ENCODE measurements at regions not wholly inside any gene's neighbourhood (a gene's known extent, or its start where the extent isn't known, plus 50 kb on each side); places are given as distances from the start of the nearest gene placed in this dataset.

DNA sequence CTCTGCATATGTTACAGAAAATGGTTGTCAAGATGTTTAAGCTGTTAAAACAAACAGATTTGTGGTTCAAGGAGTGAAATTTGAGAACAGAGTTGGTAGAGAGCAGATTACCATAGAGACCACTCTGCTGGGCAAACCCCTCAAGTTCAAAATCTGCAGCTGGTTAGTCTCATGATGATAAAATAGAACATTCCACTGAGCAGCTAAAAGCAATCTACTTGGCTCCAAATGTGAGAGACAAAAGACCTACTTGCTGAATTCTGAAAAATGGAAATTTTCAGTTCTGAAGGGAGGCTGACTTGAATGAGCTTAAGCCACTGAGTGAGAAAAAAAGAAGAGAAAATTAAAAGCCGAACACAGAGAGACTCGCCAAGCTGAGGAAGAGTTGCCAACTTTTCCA lies 519.3 kb downstream of the NOVA1 start:
- WGBS, result 39% methylated on average over 2 of the region's 2 CpGs
- no peaks in the 10 kb centered on the region for H3K27me3 ChIP-seq
- no peak overlapping the region for H3K4me3 ChIP-seq
- no peaks in the 10 kb centered on the region for H3K36me3 ChIP-seq
- no peak for DNase-seq (ENCODE audit: extremely low spot score)
- H3K27ac ChIP-seq (replicated peaks in 1 of 4), result no peak overlapping the region
- H3K9me3 ChIP-seq, result no peaks in the 10 kb centered on the region
- intact Hi-C loops (cut with DNase I), result no loop called here
- no peaks in the 10 kb centered on the region for H3K4me1 ChIP-seq
- TF ChIP-seq, protein P1, sequence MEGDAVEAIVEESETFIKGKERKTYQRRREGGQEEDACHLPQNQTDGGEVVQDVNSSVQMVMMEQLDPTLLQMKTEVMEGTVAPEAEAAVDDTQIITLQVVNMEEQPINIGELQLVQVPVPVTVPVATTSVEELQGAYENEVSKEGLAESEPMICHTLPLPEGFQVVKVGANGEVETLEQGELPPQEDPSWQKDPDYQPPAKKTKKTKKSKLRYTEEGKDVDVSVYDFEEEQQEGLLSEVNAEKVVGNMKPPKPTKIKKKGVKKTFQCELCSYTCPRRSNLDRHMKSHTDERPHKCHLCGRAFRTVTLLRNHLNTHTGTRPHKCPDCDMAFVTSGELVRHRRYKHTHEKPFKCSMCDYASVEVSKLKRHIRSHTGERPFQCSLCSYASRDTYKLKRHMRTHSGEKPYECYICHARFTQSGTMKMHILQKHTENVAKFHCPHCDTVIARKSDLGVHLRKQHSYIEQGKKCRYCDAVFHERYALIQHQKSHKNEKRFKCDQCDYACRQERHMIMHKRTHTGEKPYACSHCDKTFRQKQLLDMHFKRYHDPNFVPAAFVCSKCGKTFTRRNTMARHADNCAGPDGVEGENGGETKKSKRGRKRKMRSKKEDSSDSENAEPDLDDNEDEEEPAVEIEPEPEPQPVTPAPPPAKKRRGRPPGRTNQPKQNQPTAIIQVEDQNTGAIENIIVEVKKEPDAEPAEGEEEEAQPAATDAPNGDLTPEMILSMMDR (IDR thresholded peaks at IDR 0.05), result no peak
- TF ChIP-seq EP300 (IDR thresholded peaks at IDR 0.05), result no peak
- TF ChIP-seq POLR2AphosphoS5 (IDR thresholded peaks at IDR 0.05), result no peak
- no peak for TF ChIP-seq POLR2A (IDR thresholded peaks at IDR 0.05; ENCODE audit: low read depth)

DNA sequence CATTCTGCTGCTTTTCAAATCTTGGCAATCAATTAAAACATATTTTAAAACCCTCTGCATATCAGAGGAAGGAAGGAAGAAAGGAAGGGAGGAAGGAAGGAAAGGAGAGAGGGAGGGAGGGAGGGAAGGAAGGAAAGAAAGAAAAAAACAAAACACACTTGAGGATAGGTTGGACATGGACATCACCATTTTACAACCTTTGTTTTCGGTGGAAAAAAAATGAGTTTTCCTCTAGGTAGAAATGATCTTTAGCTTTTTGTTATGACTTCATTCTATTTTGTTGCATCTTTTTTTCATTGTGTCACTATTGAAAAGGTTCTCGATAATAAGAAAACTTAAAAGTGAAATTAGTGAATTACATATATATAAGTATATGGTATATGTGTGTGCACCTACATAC lies 522.9 kb downstream of the NOVA1 start:
- Histone ChIP-seq H3K27me3 (no peaks in the 10 kb centered on the region), H3K36me3 (no peaks in the 10 kb centered on the region), H3K4me1 (no peaks in the 10 kb centered on the region), H3K4me3 (no peak overlapping the region), H3K9me3 (no peaks in the 10 kb centered on the region), H3K27ac (replicated peaks in 1 of 4) (no peak overlapping the region)
- TF ChIP-seq, protein P1 (IDR thresholded peaks at IDR 0.05), result no peak
- no peak for TF ChIP-seq EP300 (IDR thresholded peaks at IDR 0.05)
- no peak for TF ChIP-seq POLR2AphosphoS5 (IDR thresholded peaks at IDR 0.05)
- no peak for TF ChIP-seq POLR2A (IDR thresholded peaks at IDR 0.05; ENCODE audit: low read depth)
- DNase-seq (ENCODE audit: extremely low spot score), result no peak
- 91% methylated on average over 2 of the region's 2 CpGs for WGBS
- intact Hi-C loops (cut with DNase I), result no loop called here

DNA sequence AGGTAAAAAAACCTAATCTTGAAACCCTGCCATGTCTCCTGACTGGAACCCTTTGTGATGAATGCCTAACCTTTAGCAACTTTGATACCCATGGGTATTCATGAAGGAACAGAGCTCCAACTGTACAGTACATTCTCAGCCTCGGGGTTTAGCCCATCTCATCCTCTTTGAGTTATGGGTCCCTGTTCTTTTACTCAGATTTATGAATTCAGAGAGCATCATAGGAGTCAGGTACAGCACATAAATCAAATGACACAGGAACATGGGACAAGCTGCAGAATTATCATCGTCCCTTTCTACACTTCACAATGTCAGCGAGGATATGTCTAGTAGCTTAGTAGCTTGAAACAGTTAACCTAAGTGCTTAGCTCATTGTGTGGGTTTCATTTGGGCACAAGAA lies 527.4 kb downstream of the NOVA1 start:
- WGBS, result 70% methylated on average over 3 of the region's 3 CpGs
- intact Hi-C loops (cut with DNase I), result no loop called here
- no peaks in the 10 kb centered on the region for H3K9me3 ChIP-seq

GRCh38 chr14:26067786-26068459 lies 529.9 kb downstream of the NOVA1 start:
- Histone ChIP-seq H3K36me3 (no peaks in the 10 kb centered on the region), H3K9me3 (no peaks in the 10 kb centered on the region), H3K4me1 (no peaks in the 10 kb centered on the region), H3K4me3 (no peak overlapping the region), H3K27ac (replicated peaks in 1 of 4) (no peak overlapping the region), H3K27me3 (no peaks in the 10 kb centered on the region)
- 87% methylated on average over 3 of the region's 3 CpGs for WGBS
- intact Hi-C loops (cut with DNase I), result no loop called here
- no peak for DNase-seq (ENCODE audit: extremely low spot score)
- TF ChIP-seq EP300 (IDR thresholded peaks at IDR 0.05) (no peak), POLR2AphosphoS5 (IDR thresholded peaks at IDR 0.05) (no peak), POLR2A (IDR thresholded peaks at IDR 0.05; ENCODE audit: low read depth) (no peak)
- TF ChIP-seq, protein P1 (IDR thresholded peaks at IDR 0.05), result no peak

More for the DNA sequence above, 527.4 kb downstream of the NOVA1 start:
- Histone ChIP-seq H3K4me3 (no peak overlapping the region), H3K36me3 (no peaks in the 10 kb centered on the region), H3K4me1 (no peaks in the 10 kb centered on the region), H3K27me3 (no peaks in the 10 kb centered on the region), H3K27ac (replicated peaks in 1 of 4) (no peak overlapping the region)
- TF ChIP-seq, protein P1 (IDR thresholded peaks at IDR 0.05), result no peak
- TF ChIP-seq POLR2A (IDR thresholded peaks at IDR 0.05; ENCODE audit: low read depth), result no peak
- TF ChIP-seq EP300 (IDR thresholded peaks at IDR 0.05), result no peak
- no peak for TF ChIP-seq POLR2AphosphoS5 (IDR thresholded peaks at IDR 0.05)
- DNase-seq (ENCODE audit: extremely low spot score), result no peak

DNA sequence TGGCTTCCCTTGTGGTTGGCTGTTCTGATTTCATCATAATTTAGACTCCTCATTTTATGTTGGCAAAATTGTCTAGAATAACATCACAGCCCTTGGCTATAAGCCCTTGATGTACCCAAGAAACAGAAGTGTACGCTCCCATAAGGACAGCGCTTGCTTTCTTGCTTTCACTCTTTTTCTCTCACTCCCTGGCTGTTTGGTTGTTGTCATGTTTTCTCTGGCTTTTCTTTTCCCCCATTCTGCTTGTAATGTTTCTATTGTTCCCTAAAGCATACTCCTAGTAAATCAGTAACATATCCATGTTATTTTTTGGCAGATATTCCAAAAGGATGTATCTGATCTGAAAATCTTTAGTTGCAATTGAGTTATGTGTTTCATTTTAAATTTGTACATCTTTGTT lies 530.5 kb downstream of the NOVA1 start:
- H3K36me3 ChIP-seq, result no peaks in the 10 kb centered on the region
- no peak overlapping the region for H3K27ac ChIP-seq (replicated peaks in 1 of 4)
- no peak overlapping the region for H3K4me3 ChIP-seq
- no peak for DNase-seq (ENCODE audit: extremely low spot score)
- H3K27me3 ChIP-seq, result no peaks in the 10 kb centered on the region
- H3K4me1 ChIP-seq, result no peaks in the 10 kb centered on the region
- intact Hi-C loops (cut with DNase I), result no loop called here
- TF ChIP-seq POLR2AphosphoS5 (IDR thresholded peaks at IDR 0.05) (no peak), POLR2A (IDR thresholded peaks at IDR 0.05; ENCODE audit: low read depth) (no peak), EP300 (IDR thresholded peaks at IDR 0.05) (no peak)
- TF ChIP-seq, protein P1 (IDR thresholded peaks at IDR 0.05), result no peak
- whole genome bisulfite sequencing, result 89% methylated on average over 2 of the region's 2 CpGs
- H3K9me3 ChIP-seq, result no peaks in the 10 kb centered on the region

All from esophagus muscularis mucosa (tissue), 4 donors.